GM20000 (cell line): ENCODE measurements at regions not wholly inside any gene's neighbourhood (a gene's known extent, or its start where the extent isn't known, plus 50 kb on each side); places are given as distances from the start of the nearest gene placed in this dataset.

ENCODE experiments used
- DNase-seq: peaks from one replicate; pipeline ENCODE4 v3.0.0; 2012; ENCODE audit warnings: low spot score
- CTCF ChIP-seq: IDR thresholded peaks from 2 replicates; pipeline ENCODE4 v1.5.1; 2012; ENCODE audit warnings: mild to moderate bottlenecking, control low read depth; ENCODE audit errors: extremely low read depth, missing control alignments

GRCh38 chrX:121886557-121886956 lies 839.1 kb downstream of the GLUD2 start:
- TF ChIP-seq CTCF, result no peak
- no peak for DNase-seq

- no peak for DNase-seq
- TF ChIP-seq CTCF, result no peak
Observed at GRCh38 chrX:121894756-121895155, 847.3 kb downstream of the GLUD2 start.

DNA sequence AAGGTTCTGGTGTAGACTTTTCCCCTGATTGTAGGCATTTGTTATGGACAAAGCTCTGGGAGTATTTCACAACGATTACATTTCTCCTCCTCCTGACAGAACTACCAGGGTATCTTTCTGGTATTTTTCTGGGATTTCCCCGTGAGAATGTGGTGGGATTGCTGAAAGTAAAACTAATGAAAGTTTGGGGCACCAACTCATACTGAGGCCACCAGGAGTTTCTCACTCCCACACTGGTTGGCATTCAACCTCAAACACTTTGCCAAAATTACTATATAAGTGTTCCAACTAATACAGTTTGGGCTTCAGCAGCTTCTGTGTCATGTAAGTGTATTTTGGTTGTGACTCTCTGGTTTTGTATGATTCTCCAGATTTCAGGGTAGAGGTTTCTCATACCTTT lies 855.1 kb downstream of the GLUD2 start:
- no peak for TF ChIP-seq CTCF

GRCh38 chrX:121903961-121904360 lies 856.6 kb downstream of the GLUD2 start:
- TF ChIP-seq CTCF, result no peak
- no peak for DNase-seq

More for the DNA sequence above, 855.1 kb downstream of the GLUD2 start:
- no peak for DNase-seq

- no peak for TF ChIP-seq CTCF
- no peak for DNase-seq
Observed at GRCh38 chrX:121921258-121921657, 873.8 kb downstream of the GLUD2 start.

GRCh38 chrX:121931567-121931966 lies 884.2 kb downstream of the GLUD2 start:
- TF ChIP-seq CTCF, result no peak
- no peak for DNase-seq

GRCh38 chrX:121932688-121933087 lies 885.3 kb downstream of the GLUD2 start:
- no peak for TF ChIP-seq CTCF
- no peak for DNase-seq
